ENCODE measurements at regions not wholly inside any gene's neighbourhood (a gene's known extent, or its start where the extent isn't known, plus 50 kb on each side); places are given as distances from the start of the nearest gene placed in this dataset.

DNA sequence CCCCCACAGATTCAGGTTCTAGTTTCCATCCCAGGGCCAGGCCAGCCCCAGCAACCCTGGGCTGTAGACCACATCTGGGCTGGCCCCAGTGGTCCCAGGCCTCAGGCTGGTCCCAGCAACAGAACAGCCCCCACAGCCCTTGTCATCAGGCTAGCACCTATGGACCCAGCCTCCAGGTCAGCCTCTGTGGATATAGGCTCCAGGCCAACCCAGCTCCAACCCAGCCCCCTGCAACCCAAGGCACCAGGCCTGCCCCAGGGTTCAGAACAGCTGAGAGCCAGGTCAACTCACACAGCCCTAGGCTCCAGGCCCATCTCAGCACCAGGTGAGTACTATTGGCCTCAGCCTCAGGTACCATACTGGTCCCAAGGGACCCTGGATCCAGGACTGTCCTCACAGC is 155.3 kb downstream of the PWWP3B start:
- DNase-seq (ENCODE audit: low read depth, low spot score) (no peak), FAIRE-seq (no peak)
- no peaks in the 10 kb centered on the region for H4K20me1 ChIP-seq (replicated peaks; ENCODE audit: control insufficient read depth, extremely low read depth, insufficient read depth, low read length)
- H3K4me1 ChIP-seq (ENCODE audit: control insufficient read depth, extremely low read depth, insufficient read depth, low read length) = no peaks in the 10 kb centered on the region
- no peak overlapping the region for H3K4me2 ChIP-seq (ENCODE audit: insufficient read depth, low read length)
- CTCF ChIA-PET = no interaction called here
- intact Hi-C loops (cut with micrococcal nuclease) = no loop called here
- dilution Hi-C loops (cut with MboI; ENCODE audit: extremely low pct_ligation_motif_present, low sequenced_read_pairs) = no loop called here
- H3K27me3 ChIP-seq (ENCODE audit: control insufficient read depth in 2 of 2, insufficient read depth in 2 of 2, low read length in 2 of 2) = no peaks in the 10 kb centered on the region
- H3K9ac ChIP-seq (replicated peaks; ENCODE audit: extremely low read depth, insufficient read depth, low read length) = no peak overlapping the region
- POLR2A ChIA-PET = no interaction called here
- no peaks in the 10 kb centered on the region for H3K79me2 ChIP-seq (ENCODE audit: control insufficient read depth, insufficient read depth, low read length)
- no TSS peak for BruUV-seq (replicated peaks)
- H3K27ac ChIP-seq (ENCODE audit: insufficient read depth, low read depth, low read length) = no peak overlapping the region
- TF ChIP-seq FOS (IDR thresholded peaks at IDR 0.05; ENCODE audit: borderline replicate concordance, insufficient read depth, low read length) = no peak
- no peak for TF ChIP-seq JUN (IDR thresholded peaks at IDR 0.05; ENCODE audit: borderline replicate concordance, insufficient read depth, insufficient read length, low read depth)
- no peak for TF ChIP-seq EZH2 (IDR thresholded peaks at IDR 0.05; ENCODE audit: borderline replicate concordance, low read depth, low read length, severe bottlenecking)
- no peak for TF ChIP-seq GATA2 (IDR thresholded peaks at IDR 0.05; ENCODE audit: insufficient read depth, insufficient read length, low read depth, low read length)
- no peak for TF ChIP-seq MYC (IDR thresholded peaks at IDR 0.05; ENCODE audit: low read depth, low read length)
- TF ChIP-seq, protein P1, sequence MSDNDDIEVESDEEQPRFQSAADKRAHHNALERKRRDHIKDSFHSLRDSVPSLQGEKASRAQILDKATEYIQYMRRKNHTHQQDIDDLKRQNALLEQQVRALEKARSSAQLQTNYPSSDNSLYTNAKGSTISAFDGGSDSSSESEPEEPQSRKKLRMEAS (IDR thresholded peaks at IDR 0.05; ENCODE audit: insufficient read depth, insufficient read length) = no peak
- TF ChIP-seq POLR2A (IDR thresholded peaks at IDR 0.05; ENCODE audit: low read depth, low read length) = no peak
- TF ChIP-seq, protein P2, sequence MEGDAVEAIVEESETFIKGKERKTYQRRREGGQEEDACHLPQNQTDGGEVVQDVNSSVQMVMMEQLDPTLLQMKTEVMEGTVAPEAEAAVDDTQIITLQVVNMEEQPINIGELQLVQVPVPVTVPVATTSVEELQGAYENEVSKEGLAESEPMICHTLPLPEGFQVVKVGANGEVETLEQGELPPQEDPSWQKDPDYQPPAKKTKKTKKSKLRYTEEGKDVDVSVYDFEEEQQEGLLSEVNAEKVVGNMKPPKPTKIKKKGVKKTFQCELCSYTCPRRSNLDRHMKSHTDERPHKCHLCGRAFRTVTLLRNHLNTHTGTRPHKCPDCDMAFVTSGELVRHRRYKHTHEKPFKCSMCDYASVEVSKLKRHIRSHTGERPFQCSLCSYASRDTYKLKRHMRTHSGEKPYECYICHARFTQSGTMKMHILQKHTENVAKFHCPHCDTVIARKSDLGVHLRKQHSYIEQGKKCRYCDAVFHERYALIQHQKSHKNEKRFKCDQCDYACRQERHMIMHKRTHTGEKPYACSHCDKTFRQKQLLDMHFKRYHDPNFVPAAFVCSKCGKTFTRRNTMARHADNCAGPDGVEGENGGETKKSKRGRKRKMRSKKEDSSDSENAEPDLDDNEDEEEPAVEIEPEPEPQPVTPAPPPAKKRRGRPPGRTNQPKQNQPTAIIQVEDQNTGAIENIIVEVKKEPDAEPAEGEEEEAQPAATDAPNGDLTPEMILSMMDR (IDR thresholded peaks at IDR 0.05; ENCODE audit: extremely low read depth in 1 of 2, insufficient read depth in 1 of 2, low read depth in 1 of 2, low read length in 2 of 2) = no peak
- TF ChIP-seq POLR2AphosphoS5 (IDR thresholded peaks at IDR 0.05; ENCODE audit: insufficient read depth, low read depth, low read length) = no peak
- no peaks in the 10 kb centered on the region for H3K36me3 ChIP-seq (ENCODE audit: control insufficient read depth in 2 of 2, extremely low read depth in 1 of 2, insufficient read depth in 2 of 2, low read length in 2 of 2)
- H3K9me3 ChIP-seq (replicated peaks; ENCODE audit: control insufficient read depth, insufficient read depth, low read length) = no peaks in the 10 kb centered on the region
- H3K9me1 ChIP-seq (replicated peaks; ENCODE audit: control insufficient read depth, extremely low read depth, insufficient read depth, low read length) = no peaks in the 10 kb centered on the region
- H2AFZ ChIP-seq (ENCODE audit: low read depth, low read length) = no peak overlapping the region
- no peak overlapping the region for H3K4me3 ChIP-seq (replicated peaks in 1 of 3; ENCODE audit: insufficient read depth in 1 of 3, low read depth in 1 of 3, low read length in 3 of 3)
